Activated CD4-positive, alpha-beta T cell treated with anti-CD3 and anti-CD28 coated beads, Interleukin-2, amount 50 U/mL, for 24 hours (primary cell): ENCODE measurements at regions not wholly inside any gene's neighbourhood (a gene's known extent, or its start where the extent isn't known, plus 50 kb on each side); places are given as distances from the start of the nearest gene placed in this dataset.
A peak's percentile ranks its signal among the peaks of the same experiment; 100 is the strongest.

ENCODE experiments used
- DNase-seq, 2 donors: peaks; one replicate each; pipeline ENCODE4 v3.0.0-alpha.2; 2020; ENCODE audit warnings: low read depth in 1 of 2, low spot score in 1 of 2

GRCh38 chr2:11989354-11989703, 242.9 kb downstream of the LPIN1 start:
- no peak for DNase-seq

GRCh38 chr2:11990576-11990975, 244.1 kb downstream of the LPIN1 start:
- no peak for DNase-seq

- DNase-seq: no peak
These were observed 247.3 kb downstream of the LPIN1 start for GRCh38 chr2:11993749-11994148.

- no peak for DNase-seq
These were observed 249.0 kb downstream of the LPIN1 start for GRCh38 chr2:11995456-11995855.

GRCh38 chr2:11996618-11997017, 250.2 kb downstream of the LPIN1 start:
- DNase-seq: no peak

- no peak for DNase-seq
These were observed 250.7 kb downstream of the LPIN1 start for GRCh38 chr2:11997142-11997541.

- DNase-seq: no peak
These were observed 251.8 kb downstream of the LPIN1 start for GRCh38 chr2:11998218-11998617.

GRCh38 chr2:11998626-11999378, 252.4 kb downstream of the LPIN1 start:
- DNase-seq: no peak

GRCh38 chr2:12001621-12002020, 255.2 kb downstream of the LPIN1 start:
- DNase-seq: no peak

GRCh38 chr2:12002215-12002614, 255.8 kb downstream of the LPIN1 start:
- DNase-seq: no peak

- DNase-seq: no peak
These were observed 258.3 kb downstream of the LPIN1 start for GRCh38 chr2:12004713-12005112.

GRCh38 chr2:12005886-12006681, 259.7 kb downstream of the LPIN1 start:
- peak; percentile 36 to 76 for DNase-seq

- DNase-seq: no peak
These were observed 260.4 kb downstream of the LPIN1 start for GRCh38 chr2:12006850-12007249.

GRCh38 chr2:12007282-12007681, 260.9 kb downstream of the LPIN1 start:
- no peak for DNase-seq

- no peak for DNase-seq
These were observed 262.1 kb downstream of the LPIN1 start for GRCh38 chr2:12008425-12009061.

- no peak for DNase-seq
These were observed 263.0 kb downstream of the LPIN1 start for GRCh38 chr2:12009323-12009905.

- DNase-seq: no peak
These were observed 263.6 kb downstream of the LPIN1 start for GRCh38 chr2:12010059-12010458.

GRCh38 chr2:12010779-12011178, 264.3 kb downstream of the LPIN1 start:
- DNase-seq: no peak

- DNase-seq: no peak
These were observed 267.9 kb downstream of the LPIN1 start for GRCh38 chr2:12014088-12014960.

- no peak for DNase-seq
These were observed 271.2 kb downstream of the LPIN1 start for GRCh38 chr2:12017499-12018157.
